ENCODE measurements at regions not wholly inside any gene's neighbourhood (a gene's known extent, or its start where the extent isn't known, plus 50 kb on each side); places are given as distances from the start of the nearest gene placed in this dataset.

GRCh38 chr2:216553482-216554240 lies 55.0 kb downstream of the RPL37A start:
- no peak for DNase-seq (ENCODE audit: low spot score)

GRCh38 chr2:216554286-216554685 lies 55.6 kb downstream of the RPL37A start:
- DNase-seq (ENCODE audit: low spot score) = no peak

- DNase-seq (ENCODE audit: low spot score) = no peak
Observed at GRCh38 chr2:216554755-216555154, 56.1 kb downstream of the RPL37A start.

GRCh38 chr2:216555274-216555673 lies 56.6 kb downstream of the RPL37A start:
- DNase-seq (ENCODE audit: low spot score) = no peak

GRCh38 chr2:216556202-216556601 lies 57.6 kb downstream of the RPL37A start:
- no peak for DNase-seq (ENCODE audit: low spot score)

GRCh38 chr2:216557413-216557812 lies 58.8 kb downstream of the RPL37A start:
- DNase-seq (ENCODE audit: low spot score) = no peak

GRCh38 chr2:216557820-216558219 lies 59.2 kb downstream of the RPL37A start:
- no peak for DNase-seq (ENCODE audit: low spot score)

GRCh38 chr2:216559625-216560156 lies 61.0 kb downstream of the RPL37A start:
- DNase-seq (ENCODE audit: low spot score) = no peak

GRCh38 chr2:216560838-216561270 lies 62.2 kb downstream of the RPL37A start:
- no peak for DNase-seq (ENCODE audit: low spot score)

GRCh38 chr2:216562696-216563435 lies 64.2 kb downstream of the RPL37A start:
- DNase-seq (ENCODE audit: low spot score) = no peak

GRCh38 chr2:216563646-216564045 lies 65.0 kb downstream of the RPL37A start:
- no peak for DNase-seq (ENCODE audit: low spot score)

GRCh38 chr2:216564611-216565010 lies 66.0 kb downstream of the RPL37A start:
- no peak for DNase-seq (ENCODE audit: low spot score)

- no peak for DNase-seq (ENCODE audit: low spot score)
Observed at GRCh38 chr2:216565956-216566355, 67.3 kb upstream of the IGFBP2 start.

GRCh38 chr2:216568576-216568975 lies 64.6 kb upstream of the IGFBP2 start:
- no peak for DNase-seq (ENCODE audit: low spot score)

GRCh38 chr2:216569765-216570164 lies 63.5 kb upstream of the IGFBP2 start:
- DNase-seq (ENCODE audit: low spot score) = no peak

- no peak for DNase-seq (ENCODE audit: low spot score)
Observed at GRCh38 chr2:216570357-216570756, 62.9 kb upstream of the IGFBP2 start.

GRCh38 chr2:216571178-216571908 lies 61.9 kb upstream of the IGFBP2 start:
- no peak for DNase-seq (ENCODE audit: low spot score)

- no peak for DNase-seq (ENCODE audit: low spot score)
Observed at GRCh38 chr2:216571909-216572513, 61.2 kb upstream of the IGFBP2 start.

GRCh38 chr2:216572582-216573578 lies 60.3 kb upstream of the IGFBP2 start:
- no peak for DNase-seq (ENCODE audit: low spot score)

- DNase-seq (ENCODE audit: low spot score) = no peak
Observed at GRCh38 chr2:216574046-216574445, 59.2 kb upstream of the IGFBP2 start.

GRCh38 chr2:216574586-216574985 lies 58.6 kb upstream of the IGFBP2 start:
- no peak for DNase-seq (ENCODE audit: low spot score)
